Lower leg skin (tissue), 4 donors: ENCODE measurements at regions not wholly inside any gene's neighbourhood (a gene's known extent, or its start where the extent isn't known, plus 50 kb on each side); places are given as distances from the start of the nearest gene placed in this dataset.
A peak's percentile ranks its signal among the peaks of the same experiment; 100 is the strongest.

Experiments
- DNase-seq, 2 donors: peaks; one replicate each; pipeline ENCODE4 v3.0.0-alpha.2; 2019; ENCODE audit warnings: low spot score in 2 of 2
- H3K4me3 ChIP-seq: fragments of 200-600 bp; sonication (generic); 2 replicates; pipeline ENCODE4 v1.5.1; 2017; ENCODE audit warnings: mild to moderate bottlenecking, low read depth; ENCODE audit not compliant: poor library complexity, severe bottlenecking
- POLR2A ChIP-seq, 2 donors: fragments of 450-650 bp; IDR thresholded peaks; one replicate each; pipeline ENCODE4 v1.6.1; 2016 to 2017; ENCODE audit warnings: antibody characterized with exemption in 2 of 2, mild to moderate bottlenecking in 1 of 2, moderate library complexity in 1 of 2
- WGBS, 2 donors: methylation state at CpG; one replicate each; pipeline ENCODE4 v1.1.5; 2018; 5-methylcytosine and 5-hydroxymethylcytosine counted together
- intact Hi-C: fragments of 100-400 bp; cut with DNase I; formaldehyde crosslinking; loops from one replicate; pipeline ENCODE4 v1.15.0; 2023; ENCODE audit warnings: low total_unique reads
- TF ChIP-seq, protein P1 (sequence below), 3 donors: fragments of 450-650 bp; IDR thresholded peaks; one replicate each; pipeline ENCODE4 v1.5.1; 2016; ENCODE audit warnings: antibody characterized with exemption in 3 of 3, mild to moderate bottlenecking in 3 of 3, moderate library complexity in 2 of 3

DNA sequence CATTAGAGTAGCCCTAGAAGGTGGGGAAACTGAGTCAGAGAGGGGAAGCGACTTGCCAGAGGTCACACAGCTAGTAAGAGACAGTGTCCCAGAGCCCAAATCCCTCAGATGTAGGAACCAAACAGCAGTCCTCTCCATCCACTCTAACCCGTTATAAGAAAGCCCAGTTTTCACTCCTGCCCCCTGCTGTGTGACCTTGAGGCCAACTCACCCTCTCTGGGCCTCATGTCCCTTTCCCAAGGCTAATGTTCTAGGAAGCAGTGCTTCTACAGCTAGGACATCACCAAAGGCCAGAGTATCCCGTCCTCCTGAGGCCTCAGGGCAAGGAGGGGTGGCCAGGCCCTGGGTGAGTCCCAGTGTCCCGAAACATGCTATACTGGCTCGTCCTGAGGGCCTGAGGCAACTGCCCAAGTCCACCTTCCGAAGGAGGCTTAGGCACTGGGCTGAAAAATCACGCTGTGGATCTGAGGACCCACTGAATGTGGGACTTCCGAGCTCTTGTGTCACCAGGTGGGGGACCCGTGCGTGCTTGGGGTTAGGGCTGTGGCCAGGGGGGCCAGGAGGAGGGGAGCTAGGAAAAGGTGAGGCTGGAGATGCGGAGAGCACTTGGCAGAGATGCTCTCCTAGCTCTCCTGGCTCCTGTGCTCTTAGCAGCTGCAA is 109.2 kb upstream of the SLC6A11 start:
- no peak for TF ChIP-seq POLR2A (IDR thresholded peaks at IDR 0.05)
- TF ChIP-seq, protein P1, sequence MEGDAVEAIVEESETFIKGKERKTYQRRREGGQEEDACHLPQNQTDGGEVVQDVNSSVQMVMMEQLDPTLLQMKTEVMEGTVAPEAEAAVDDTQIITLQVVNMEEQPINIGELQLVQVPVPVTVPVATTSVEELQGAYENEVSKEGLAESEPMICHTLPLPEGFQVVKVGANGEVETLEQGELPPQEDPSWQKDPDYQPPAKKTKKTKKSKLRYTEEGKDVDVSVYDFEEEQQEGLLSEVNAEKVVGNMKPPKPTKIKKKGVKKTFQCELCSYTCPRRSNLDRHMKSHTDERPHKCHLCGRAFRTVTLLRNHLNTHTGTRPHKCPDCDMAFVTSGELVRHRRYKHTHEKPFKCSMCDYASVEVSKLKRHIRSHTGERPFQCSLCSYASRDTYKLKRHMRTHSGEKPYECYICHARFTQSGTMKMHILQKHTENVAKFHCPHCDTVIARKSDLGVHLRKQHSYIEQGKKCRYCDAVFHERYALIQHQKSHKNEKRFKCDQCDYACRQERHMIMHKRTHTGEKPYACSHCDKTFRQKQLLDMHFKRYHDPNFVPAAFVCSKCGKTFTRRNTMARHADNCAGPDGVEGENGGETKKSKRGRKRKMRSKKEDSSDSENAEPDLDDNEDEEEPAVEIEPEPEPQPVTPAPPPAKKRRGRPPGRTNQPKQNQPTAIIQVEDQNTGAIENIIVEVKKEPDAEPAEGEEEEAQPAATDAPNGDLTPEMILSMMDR (IDR thresholded peaks at IDR 0.05): no peak
- WGBS, 2 donors: 31 to 36% methylated on average over 11 of the region's 11 CpGs
- no peak for DNase-seq
- H3K4me3 ChIP-seq: no peak overlapping the region
- intact Hi-C loops: no loop called here

DNA sequence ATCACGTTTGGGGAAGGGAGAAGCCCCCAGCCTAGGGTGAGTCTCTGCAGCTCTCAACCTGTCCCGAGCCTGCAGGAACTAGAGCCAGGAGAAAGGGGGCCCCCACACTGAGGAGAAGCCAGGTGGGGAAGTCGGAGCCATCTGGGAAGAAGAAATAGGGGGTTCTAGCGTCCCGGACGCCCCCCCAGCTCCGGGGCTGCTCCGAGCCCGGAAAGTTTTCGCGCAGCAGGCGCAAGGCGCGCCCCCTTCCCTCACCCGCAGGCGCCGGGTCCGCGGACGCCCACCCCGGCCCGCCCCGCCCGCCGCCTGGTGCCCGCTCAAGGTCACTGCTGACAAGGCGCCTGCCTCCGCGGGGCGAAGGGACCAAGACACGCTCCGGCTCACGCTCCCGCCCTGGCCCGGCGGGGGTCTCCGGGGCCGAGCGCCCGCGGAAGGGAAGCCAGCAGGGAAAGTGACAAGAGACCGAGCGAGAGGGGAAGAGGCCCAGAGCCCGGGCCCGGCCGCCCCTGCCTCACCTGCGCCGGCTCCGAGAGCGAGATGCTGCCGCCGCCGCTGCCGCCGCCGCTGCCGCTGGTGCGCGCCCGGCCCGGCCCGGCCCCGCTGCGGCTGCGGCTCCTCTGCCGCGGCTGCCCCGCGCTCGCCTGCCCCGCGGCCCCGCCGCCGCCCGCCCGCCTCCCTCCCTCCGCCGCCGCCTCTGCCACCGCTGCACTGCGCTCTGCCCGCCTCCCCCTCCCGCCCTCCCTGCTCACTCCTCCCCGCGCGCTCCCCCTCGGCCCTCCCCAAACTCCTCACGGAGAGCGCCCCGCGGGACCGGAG is 108.4 kb upstream of the SLC6A11 start:
- intact Hi-C loops: no loop called here
- no peak for DNase-seq
- WGBS, 2 donors: 1 to 3% methylated on average over 34 to 40 of the region's 93 CpGs
- H3K4me3 ChIP-seq: no peak overlapping the region
- TF ChIP-seq POLR2A (IDR thresholded peaks at IDR 0.05): no peak
- TF ChIP-seq, protein P1 (IDR thresholded peaks at IDR 0.05): no peak

GRCh38 chr3:10708216-10708893 is 107.7 kb upstream of the SLC6A11 start:
- intact Hi-C loops: no loop called here
- TF ChIP-seq, protein P1 (IDR thresholded peaks at IDR 0.05): no peak
- no peak for TF ChIP-seq POLR2A (IDR thresholded peaks at IDR 0.05)
- WGBS, 2 donors: 13 to 16% methylated on average over 18 to 23 of the region's 25 CpGs
- H3K4me3 ChIP-seq: no peak overlapping the region
- DNase-seq: peak in 1 of 2 donors; percentile 71

GRCh38 chr3:10709110-10709781 is 106.8 kb upstream of the SLC6A11 start:
- no peak overlapping the region for H3K4me3 ChIP-seq
- intact Hi-C loops: no loop called here
- 64 to 71% methylated on average over 8 to 9 of the region's 9 CpGs for WGBS, 2 donors
- no peak for TF ChIP-seq POLR2A (IDR thresholded peaks at IDR 0.05)
- TF ChIP-seq, protein P1 (IDR thresholded peaks at IDR 0.05): no peak
- DNase-seq: peak in 1 of 2 donors; percentile 76

GRCh38 chr3:10712121-10712520 is 103.9 kb upstream of the SLC6A11 start:
- WGBS, 2 donors: 72 to 74% methylated on average over 6 of the region's 6 CpGs
- DNase-seq: no peak
- intact Hi-C loops: no loop called here
- H3K4me3 ChIP-seq: no peak overlapping the region
- no peak for TF ChIP-seq POLR2A (IDR thresholded peaks at IDR 0.05)
- TF ChIP-seq, protein P1 (IDR thresholded peaks at IDR 0.05): no peak
